HG03045 (cell line): ENCODE measurements at regions not wholly inside any gene's neighbourhood (a gene's known extent, or its start where the extent isn't known, plus 50 kb on each side); places are given as distances from the start of the nearest gene placed in this dataset.
"Not testable (repeated sequence)": the region's sequence is repeated elsewhere in the genome, so short reads cannot be mapped to it uniquely, and the experiment has no call there.

ENCODE experiments used
- ATAC-seq: cut with Tn5 transposase; IDR thresholded peaks from one replicate; pipeline ENCODE4 v1.9.1; 2021; ENCODE audit warnings: mild to moderate bottlenecking, moderate library complexity; ENCODE audit not compliant: unreplicated experiment

GRCh38 chr13:56720841-56721240 is 419.9 kb upstream of the PRR20A start:
- no peak for ATAC-seq

- ATAC-seq = no peak
Observed at GRCh38 chr13:56735537-56735942, 405.2 kb upstream of the PRR20A start.

- ATAC-seq = no peak
Observed at GRCh38 chr13:56736966-56737365, 403.8 kb upstream of the PRR20A start.

GRCh38 chr13:56752636-56753035 is 388.1 kb upstream of the PRR20A start:
- ATAC-seq = no peak

- ATAC-seq = no peak
Observed at GRCh38 chr13:56755181-56755935, 385.4 kb upstream of the PRR20A start.

- not testable (repeated sequence) for ATAC-seq
Observed at GRCh38 chr13:56763333-56763732, 377.4 kb upstream of the PRR20A start.

GRCh38 chr13:56773148-56773547 is 367.6 kb upstream of the PRR20A start:
- no peak for ATAC-seq

- ATAC-seq = no peak
Observed at GRCh38 chr13:56789527-56789926, 351.2 kb upstream of the PRR20A start.

- no peak for ATAC-seq
Observed at GRCh38 chr13:56837161-56837560, 303.6 kb upstream of the PRR20A start.

- no peak for ATAC-seq
Observed at GRCh38 chr13:56850852-56851251, 289.9 kb upstream of the PRR20A start.

- ATAC-seq = no peak
Observed at GRCh38 chr13:56861476-56861875, 279.2 kb upstream of the PRR20A start.

- ATAC-seq = no peak
Observed at GRCh38 chr13:56864451-56864850, 276.3 kb upstream of the PRR20A start.

GRCh38 chr13:56865416-56865815 is 275.3 kb upstream of the PRR20A start:
- no peak for ATAC-seq

GRCh38 chr13:56869671-56870070 is 271.0 kb upstream of the PRR20A start:
- no peak for ATAC-seq

GRCh38 chr13:56886398-56886797 is 254.3 kb upstream of the PRR20A start:
- no peak for ATAC-seq

GRCh38 chr13:56888455-56888854 is 252.3 kb upstream of the PRR20A start:
- ATAC-seq = no peak

GRCh38 chr13:56893843-56894242 is 246.9 kb upstream of the PRR20A start:
- no peak for ATAC-seq

GRCh38 chr13:56900549-56901279 is 240.0 kb upstream of the PRR20A start:
- ATAC-seq = no peak

- ATAC-seq = no peak
Observed at GRCh38 chr13:56902276-56902675, 238.4 kb upstream of the PRR20A start.

GRCh38 chr13:56903710-56904282 is 236.9 kb upstream of the PRR20A start:
- ATAC-seq = no peak

- no peak for ATAC-seq
Observed at GRCh38 chr13:56906909-56907308, 233.8 kb upstream of the PRR20A start.

GRCh38 chr13:56907766-56908165 is 233.0 kb upstream of the PRR20A start:
- no peak for ATAC-seq
